Activated B cell treated with CpG ODN at 0.5 μM for 24 hours (primary cell): ENCODE measurements at regions not wholly inside any gene's neighbourhood (a gene's known extent, or its start where the extent isn't known, plus 50 kb on each side); places are given as distances from the start of the nearest gene placed in this dataset.

Source experiments
- ATAC-seq: fragments of 200-7000 bp; cut with Tn5 transposase; one replicate; pipeline ENCODE4 v1.10.0; 2021; ENCODE audit warnings: low read depth, mild to moderate bottlenecking, moderate library complexity
- CTCF ChIA-PET: fragments of 350-600 bp; sonication (Branson Sonifier 250); formaldehyde crosslinking; loops from one replicate; lab custom pipeline; 2021; ENCODE audit warnings: antibody characterized with exemption; lab: Charles Lee
- POLR2A ChIA-PET: fragments of 350-600 bp; sonication (Branson Sonifier 250); formaldehyde crosslinking; loops from one replicate; lab custom pipeline; 2021; ENCODE audit warnings: antibody characterized with exemption; lab: Charles Lee
- DNase-seq: peaks from one replicate; pipeline ENCODE4 v3.0.0; 2022
- H3K27ac Mint-ChIP-seq: one replicate; pipeline ENCODE4 v1.8.0; 2020; ENCODE audit warnings: mixed read lengths
- H3K27me3 Mint-ChIP-seq: one replicate; pipeline ENCODE4 v1.8.0; 2021; ENCODE audit warnings: mixed read lengths
- H3K36me3 Mint-ChIP-seq: one replicate; pipeline ENCODE4 v1.8.0; 2021; ENCODE audit warnings: low read depth, mixed read lengths
- H3K4me1 Mint-ChIP-seq: one replicate; pipeline ENCODE4 v1.8.0; 2021; ENCODE audit warnings: mixed read lengths
- H3K4me3 Mint-ChIP-seq: one replicate; pipeline ENCODE4 v1.8.0; 2020; ENCODE audit warnings: mild to moderate bottlenecking, mixed read lengths
- H3K9me3 Mint-ChIP-seq: one replicate; pipeline ENCODE4 v1.8.0; 2020; ENCODE audit warnings: mixed read lengths
- intact Hi-C: fragments of 100-400 bp; cut with micrococcal nuclease; formaldehyde crosslinking; loops from one replicate; pipeline ENCODE4 v1.15.1; 2024
- TF ChIP-seq, protein P1 (sequence below): fragments of 200-600 bp; IDR thresholded peaks from one replicate; pipeline ENCODE4 v1.8.0; 2022; ENCODE audit warnings: antibody characterized with exemption, mild to moderate bottlenecking

DNA sequence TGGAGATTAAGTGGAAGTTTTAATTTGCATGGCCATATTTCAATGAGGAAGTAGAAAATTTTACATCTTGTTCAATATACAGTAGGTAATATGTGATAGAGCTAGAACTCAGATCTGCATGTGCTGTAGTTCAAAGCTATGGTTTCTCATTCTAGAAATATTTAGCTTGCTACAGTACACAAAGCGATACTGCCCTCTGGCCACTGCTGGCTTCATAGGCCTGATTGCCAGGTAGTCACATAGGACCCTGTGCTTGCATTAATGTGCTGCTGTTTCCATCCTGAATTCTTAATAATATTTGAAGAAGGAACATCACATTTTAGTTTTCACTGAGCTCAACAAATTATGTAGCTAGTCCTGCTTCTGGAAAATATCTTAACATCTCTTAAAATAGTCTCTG is 87.0 kb downstream of the PLSCR2 start:
- ATAC-seq (no peak), DNase-seq (no peak)
- Mint-ChIP-seq H3K4me3 (no peak overlapping the region), H3K27ac (no peak overlapping the region), H3K36me3 (no peaks in the 10 kb centered on the region), H3K4me1 (no peaks in the 10 kb centered on the region), H3K27me3 (peaks cover 4% of the 10 kb centered on the region), H3K9me3 (no peaks in the 10 kb centered on the region)
- ChIA-PET POLR2A (no interaction called here), CTCF (no interaction called here)
- TF ChIP-seq, protein P1, sequence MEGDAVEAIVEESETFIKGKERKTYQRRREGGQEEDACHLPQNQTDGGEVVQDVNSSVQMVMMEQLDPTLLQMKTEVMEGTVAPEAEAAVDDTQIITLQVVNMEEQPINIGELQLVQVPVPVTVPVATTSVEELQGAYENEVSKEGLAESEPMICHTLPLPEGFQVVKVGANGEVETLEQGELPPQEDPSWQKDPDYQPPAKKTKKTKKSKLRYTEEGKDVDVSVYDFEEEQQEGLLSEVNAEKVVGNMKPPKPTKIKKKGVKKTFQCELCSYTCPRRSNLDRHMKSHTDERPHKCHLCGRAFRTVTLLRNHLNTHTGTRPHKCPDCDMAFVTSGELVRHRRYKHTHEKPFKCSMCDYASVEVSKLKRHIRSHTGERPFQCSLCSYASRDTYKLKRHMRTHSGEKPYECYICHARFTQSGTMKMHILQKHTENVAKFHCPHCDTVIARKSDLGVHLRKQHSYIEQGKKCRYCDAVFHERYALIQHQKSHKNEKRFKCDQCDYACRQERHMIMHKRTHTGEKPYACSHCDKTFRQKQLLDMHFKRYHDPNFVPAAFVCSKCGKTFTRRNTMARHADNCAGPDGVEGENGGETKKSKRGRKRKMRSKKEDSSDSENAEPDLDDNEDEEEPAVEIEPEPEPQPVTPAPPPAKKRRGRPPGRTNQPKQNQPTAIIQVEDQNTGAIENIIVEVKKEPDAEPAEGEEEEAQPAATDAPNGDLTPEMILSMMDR, result no peak
- intact Hi-C loops, result no loop called here

DNA sequence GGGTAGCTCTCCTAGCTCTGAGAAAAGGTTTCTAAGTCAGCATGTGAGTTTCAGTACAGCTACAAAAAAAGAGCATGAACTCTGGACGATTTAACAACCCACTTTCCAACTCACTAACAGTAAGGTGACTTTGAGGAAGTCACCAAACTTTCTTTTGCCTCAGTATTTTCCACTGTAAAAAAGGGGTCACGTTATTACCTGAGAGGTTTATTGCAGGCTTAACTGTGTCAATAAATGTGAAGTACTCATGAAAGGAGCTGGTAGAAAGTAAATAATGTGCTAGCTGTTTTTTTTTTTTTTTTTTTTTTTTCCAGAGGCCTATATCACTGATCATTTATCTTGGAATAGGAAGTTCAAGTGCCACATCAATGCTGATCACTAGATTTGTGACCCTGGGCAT is 89.3 kb downstream of the PLSCR2 start:
- peaks cover under 1% of the 10 kb centered on the region for H3K27me3 Mint-ChIP-seq
- CTCF ChIA-PET, result no interaction called here
- ATAC-seq, result no peak

DNA sequence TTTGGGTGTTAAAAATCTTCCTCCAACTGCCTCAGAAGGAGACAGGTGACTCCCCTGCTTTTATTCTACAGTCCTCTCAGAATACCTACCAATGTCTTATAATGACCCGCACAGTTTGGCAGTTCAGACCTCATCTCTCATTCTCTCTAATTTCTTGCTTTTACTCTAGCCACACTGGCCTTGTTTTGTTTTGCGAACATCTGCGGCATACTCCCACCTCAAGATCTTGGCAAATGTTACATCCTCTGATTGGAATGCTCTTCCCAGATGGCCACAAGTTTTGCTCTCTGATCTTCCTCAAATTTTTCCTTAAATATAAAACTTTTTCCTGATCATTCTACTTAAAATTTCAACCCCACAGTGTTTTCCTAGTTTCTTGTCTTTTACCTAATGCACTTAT is 94.1 kb downstream of the PLSCR2 start:
- CTCF ChIA-PET, result no interaction called here
- peaks cover 2% of the 10 kb centered on the region for H3K27me3 Mint-ChIP-seq
- H3K27ac Mint-ChIP-seq, result no peak overlapping the region
- no peak for DNase-seq
- POLR2A ChIA-PET, result no interaction called here
- no peak for ATAC-seq
- TF ChIP-seq, protein P1, result no peak
- intact Hi-C loops, result no loop called here
- peaks cover 15% of the 10 kb centered on the region for H3K9me3 Mint-ChIP-seq
- H3K4me3 Mint-ChIP-seq, result no peak overlapping the region
- no peaks in the 10 kb centered on the region for H3K4me1 Mint-ChIP-seq
- no peaks in the 10 kb centered on the region for H3K36me3 Mint-ChIP-seq

More for the DNA sequence above, 89.3 kb downstream of the PLSCR2 start:
- TF ChIP-seq, protein P1, result no peak
- no peak for DNase-seq
- intact Hi-C loops, result no loop called here
- Mint-ChIP-seq H3K9me3 (no peaks in the 10 kb centered on the region), H3K4me3 (no peak overlapping the region), H3K27ac (no peak overlapping the region), H3K4me1 (no peaks in the 10 kb centered on the region), H3K36me3 (no peaks in the 10 kb centered on the region)
- POLR2A ChIA-PET, result no interaction called here

DNA sequence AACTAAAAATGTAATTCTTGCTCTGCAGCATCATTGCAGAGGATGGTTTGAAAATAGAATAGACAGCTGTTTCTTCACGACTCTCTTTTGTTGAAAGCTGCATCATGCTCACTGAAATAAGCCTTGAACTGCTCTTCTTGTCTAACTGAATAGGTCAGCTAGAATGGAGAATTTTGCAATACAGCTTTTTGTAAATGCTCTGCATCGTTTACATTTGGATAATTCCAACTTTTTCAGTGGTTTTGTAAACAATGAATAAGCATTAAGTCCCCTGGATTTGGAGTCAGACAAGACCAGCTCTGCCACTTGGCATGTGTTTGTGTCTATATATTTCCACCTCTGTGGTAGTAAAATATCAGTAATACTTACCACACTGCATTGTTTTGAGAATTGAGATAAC is 95.2 kb downstream of the PLSCR2 start:
- no peak for DNase-seq
- intact Hi-C loops, result no loop called here
- ChIA-PET CTCF (no interaction called here), POLR2A (no interaction called here)
- Mint-ChIP-seq H3K9me3 (peaks cover 15% of the 10 kb centered on the region), H3K4me1 (no peaks in the 10 kb centered on the region), H3K27me3 (peaks cover 2% of the 10 kb centered on the region), H3K27ac (no peak overlapping the region), H3K36me3 (no peaks in the 10 kb centered on the region), H3K4me3 (no peak overlapping the region)
- TF ChIP-seq, protein P1, result no peak
- ATAC-seq, result no peak

DNA sequence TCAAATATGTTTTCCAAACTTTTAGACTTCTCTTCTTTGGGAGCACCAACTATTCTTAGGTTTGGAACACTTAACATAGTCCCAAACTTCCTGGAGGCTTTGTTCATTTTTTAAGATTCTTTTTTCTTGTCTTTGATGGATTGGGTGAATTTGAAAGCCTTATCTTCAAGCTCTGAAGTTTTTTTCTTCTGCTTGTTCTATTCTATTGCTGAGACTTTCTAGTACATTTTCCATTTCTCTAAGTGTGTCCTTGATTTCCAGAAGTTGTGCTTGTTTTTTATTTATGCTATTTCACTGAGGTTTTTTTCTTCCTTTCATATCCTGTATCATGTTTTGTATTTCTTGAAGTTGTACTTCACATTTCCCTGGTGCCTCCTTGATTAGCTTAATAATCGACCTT is 97.5 kb downstream of the PLSCR2 start:
- Mint-ChIP-seq H3K4me3 (no peak overlapping the region), H3K27me3 (peaks cover 2% of the 10 kb centered on the region), H3K36me3 (no peaks in the 10 kb centered on the region), H3K27ac (no peak overlapping the region), H3K9me3 (peaks cover 15% of the 10 kb centered on the region), H3K4me1 (no peaks in the 10 kb centered on the region)
- ATAC-seq (no peak), DNase-seq (no peak)
- ChIA-PET POLR2A (no interaction called here), CTCF (no interaction called here)
- TF ChIP-seq, protein P1, result no peak
- intact Hi-C loops, result no loop called here
